Astrocyte (in vitro differentiated cells and primary cell): ENCODE measurements at regions not wholly inside any gene's neighbourhood (a gene's known extent, or its start where the extent isn't known, plus 50 kb on each side); places are given as distances from the start of the nearest gene placed in this dataset.

ENCODE experiments used
- EZH2 ChIP-seq: IDR thresholded peaks from 2 replicates; pipeline ENCODE4 v1.6.1; 2012; ENCODE audit warnings: mild to moderate bottlenecking, low read length, inconsistent platforms; ENCODE audit not compliant: insufficient read depth
- TF ChIP-seq, protein P1 (sequence below): IDR thresholded peaks from 2 replicates; pipeline ENCODE4 v1.5.1; 2011; ENCODE audit warnings: low read depth, mild to moderate bottlenecking, inconsistent platforms, low read length, moderate library complexity; ENCODE audit not compliant: insufficient read depth

DNA sequence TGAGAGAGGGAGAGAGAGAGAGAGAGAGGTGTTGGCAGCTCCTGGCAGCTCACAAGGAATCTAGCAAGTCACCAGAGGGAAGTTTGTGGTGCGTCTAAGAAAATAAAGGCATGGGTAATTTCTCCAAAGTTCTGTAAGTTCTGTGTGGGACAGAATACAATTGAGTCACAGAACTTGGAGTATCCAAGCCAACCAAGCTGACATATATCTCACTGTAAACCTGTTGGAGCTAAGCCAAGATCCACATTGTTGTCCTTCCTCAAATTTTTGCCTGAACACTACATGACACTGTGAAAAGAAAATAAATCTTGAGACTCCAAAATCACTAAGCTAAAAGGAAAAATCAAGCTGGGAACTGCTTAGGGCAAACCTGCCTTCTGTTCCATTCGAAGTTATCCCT lies 436.7 kb downstream of the MEI4 start:
- TF ChIP-seq EZH2, result no peak
- TF ChIP-seq, protein P1, sequence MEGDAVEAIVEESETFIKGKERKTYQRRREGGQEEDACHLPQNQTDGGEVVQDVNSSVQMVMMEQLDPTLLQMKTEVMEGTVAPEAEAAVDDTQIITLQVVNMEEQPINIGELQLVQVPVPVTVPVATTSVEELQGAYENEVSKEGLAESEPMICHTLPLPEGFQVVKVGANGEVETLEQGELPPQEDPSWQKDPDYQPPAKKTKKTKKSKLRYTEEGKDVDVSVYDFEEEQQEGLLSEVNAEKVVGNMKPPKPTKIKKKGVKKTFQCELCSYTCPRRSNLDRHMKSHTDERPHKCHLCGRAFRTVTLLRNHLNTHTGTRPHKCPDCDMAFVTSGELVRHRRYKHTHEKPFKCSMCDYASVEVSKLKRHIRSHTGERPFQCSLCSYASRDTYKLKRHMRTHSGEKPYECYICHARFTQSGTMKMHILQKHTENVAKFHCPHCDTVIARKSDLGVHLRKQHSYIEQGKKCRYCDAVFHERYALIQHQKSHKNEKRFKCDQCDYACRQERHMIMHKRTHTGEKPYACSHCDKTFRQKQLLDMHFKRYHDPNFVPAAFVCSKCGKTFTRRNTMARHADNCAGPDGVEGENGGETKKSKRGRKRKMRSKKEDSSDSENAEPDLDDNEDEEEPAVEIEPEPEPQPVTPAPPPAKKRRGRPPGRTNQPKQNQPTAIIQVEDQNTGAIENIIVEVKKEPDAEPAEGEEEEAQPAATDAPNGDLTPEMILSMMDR, result no peak
